ENCODE measurements at regions not wholly inside any gene's neighbourhood (a gene's known extent, or its start where the extent isn't known, plus 50 kb on each side); places are given as distances from the start of the nearest gene placed in this dataset.

GRCh38 chr1:185495007-185495406, 178.0 kb upstream of the IVNS1ABP start:
- TF ChIP-seq, protein P1, sequence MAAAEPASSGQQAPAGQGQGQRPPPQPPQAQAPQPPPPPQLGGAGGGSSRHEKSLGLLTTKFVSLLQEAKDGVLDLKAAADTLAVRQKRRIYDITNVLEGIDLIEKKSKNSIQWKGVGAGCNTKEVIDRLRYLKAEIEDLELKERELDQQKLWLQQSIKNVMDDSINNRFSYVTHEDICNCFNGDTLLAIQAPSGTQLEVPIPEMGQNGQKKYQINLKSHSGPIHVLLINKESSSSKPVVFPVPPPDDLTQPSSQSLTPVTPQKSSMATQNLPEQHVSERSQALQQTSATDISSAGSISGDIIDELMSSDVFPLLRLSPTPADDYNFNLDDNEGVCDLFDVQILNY (CRISPR knock-in tag; conservative IDR thresholded peaks at IDR 0.05) = no peak
- TF ChIP-seq RAD21 (CRISPR knock-in tag; IDR thresholded peaks at IDR 0.05) (no peak), ZNF891 (CRISPR knock-in tag; IDR thresholded peaks at IDR 0.05) (no peak), ZNF275 (CRISPR knock-in tag; IDR thresholded peaks at IDR 0.05; ENCODE audit: borderline replicate concordance) (no peak)
- TF ChIP-seq, protein P2, sequence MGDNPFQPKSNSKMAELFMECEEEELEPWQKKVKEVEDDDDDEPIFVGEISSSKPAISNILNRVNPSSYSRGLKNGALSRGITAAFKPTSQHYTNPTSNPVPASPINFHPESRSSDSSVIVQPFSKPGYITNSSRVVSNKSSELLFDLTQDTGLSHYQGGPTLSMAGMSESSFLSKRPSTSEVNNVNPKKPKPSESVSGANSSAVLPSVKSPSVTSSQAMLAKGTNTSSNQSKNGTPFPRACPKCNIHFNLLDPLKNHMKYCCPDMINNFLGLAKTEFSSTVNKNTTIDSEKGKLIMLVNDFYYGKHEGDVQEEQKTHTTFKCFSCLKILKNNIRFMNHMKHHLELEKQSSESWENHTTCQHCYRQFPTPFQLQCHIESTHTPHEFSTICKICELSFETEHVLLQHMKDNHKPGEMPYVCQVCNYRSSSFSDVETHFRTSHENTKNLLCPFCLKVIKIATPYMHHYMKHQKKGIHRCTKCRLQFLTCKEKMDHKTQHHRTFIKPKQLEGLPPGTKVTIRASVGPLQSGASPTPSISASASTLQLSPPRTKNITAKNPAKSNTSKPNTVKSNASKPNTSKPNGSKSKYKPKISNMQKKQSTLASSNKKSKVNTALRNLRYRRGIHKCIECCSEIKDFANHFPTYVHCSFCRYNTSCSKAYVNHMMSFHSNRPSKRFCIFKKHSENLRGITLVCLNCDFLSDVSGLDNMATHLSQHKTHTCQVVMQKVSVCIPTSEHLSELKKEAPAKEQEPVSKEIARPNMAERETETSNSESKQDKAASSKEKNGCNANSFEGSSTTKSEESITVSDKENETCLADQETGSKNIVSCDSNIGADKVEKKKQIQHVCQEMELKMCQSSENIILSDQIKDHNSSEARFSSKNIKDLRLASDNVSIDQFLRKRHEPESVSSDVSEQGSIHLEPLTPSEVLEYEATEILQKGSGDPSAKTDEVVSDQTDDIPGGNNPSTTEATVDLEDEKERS (CRISPR knock-in tag; IDR thresholded peaks at IDR 0.05) = no peak
- TF ChIP-seq, protein P3, sequence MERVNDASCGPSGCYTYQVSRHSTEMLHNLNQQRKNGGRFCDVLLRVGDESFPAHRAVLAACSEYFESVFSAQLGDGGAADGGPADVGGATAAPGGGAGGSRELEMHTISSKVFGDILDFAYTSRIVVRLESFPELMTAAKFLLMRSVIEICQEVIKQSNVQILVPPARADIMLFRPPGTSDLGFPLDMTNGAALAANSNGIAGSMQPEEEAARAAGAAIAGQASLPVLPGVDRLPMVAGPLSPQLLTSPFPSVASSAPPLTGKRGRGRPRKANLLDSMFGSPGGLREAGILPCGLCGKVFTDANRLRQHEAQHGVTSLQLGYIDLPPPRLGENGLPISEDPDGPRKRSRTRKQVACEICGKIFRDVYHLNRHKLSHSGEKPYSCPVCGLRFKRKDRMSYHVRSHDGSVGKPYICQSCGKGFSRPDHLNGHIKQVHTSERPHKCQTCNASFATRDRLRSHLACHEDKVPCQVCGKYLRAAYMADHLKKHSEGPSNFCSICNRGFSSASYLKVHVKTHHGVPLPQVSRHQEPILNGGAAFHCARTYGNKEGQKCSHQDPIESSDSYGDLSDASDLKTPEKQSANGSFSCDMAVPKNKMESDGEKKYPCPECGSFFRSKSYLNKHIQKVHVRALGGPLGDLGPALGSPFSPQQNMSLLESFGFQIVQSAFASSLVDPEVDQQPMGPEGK (CRISPR knock-in tag; IDR thresholded peaks at IDR 0.05) = no peak
